Ishikawa (cell line): ENCODE measurements at regions not wholly inside any gene's neighbourhood (a gene's known extent, or its start where the extent isn't known, plus 50 kb on each side); places are given as distances from the start of the nearest gene placed in this dataset.

Experiments
- CEBPB ChIP-seq: IDR thresholded peaks from 2 replicates; pipeline ENCODE4 v1.6.1; 2012
- CREB1 ChIP-seq: IDR thresholded peaks from 2 replicates; pipeline ENCODE4 v1.6.1; 2012; ENCODE audit warnings: low read depth
- MAX ChIP-seq: IDR thresholded peaks from 2 replicates; pipeline ENCODE4 v1.6.1; 2012
- TAF1 ChIP-seq: IDR thresholded peaks from 2 replicates; pipeline ENCODE4 v1.6.1; 2012; ENCODE audit warnings: low read depth, mild to moderate bottlenecking
- TEAD4 ChIP-seq: IDR thresholded peaks from 2 replicates; pipeline ENCODE4 v1.6.1; 2012
- TF ChIP-seq, protein P1 (sequence below): IDR thresholded peaks from 2 replicates; pipeline ENCODE4 v1.6.1; 2012; ENCODE audit warnings: low read depth, mild to moderate bottlenecking

DNA sequence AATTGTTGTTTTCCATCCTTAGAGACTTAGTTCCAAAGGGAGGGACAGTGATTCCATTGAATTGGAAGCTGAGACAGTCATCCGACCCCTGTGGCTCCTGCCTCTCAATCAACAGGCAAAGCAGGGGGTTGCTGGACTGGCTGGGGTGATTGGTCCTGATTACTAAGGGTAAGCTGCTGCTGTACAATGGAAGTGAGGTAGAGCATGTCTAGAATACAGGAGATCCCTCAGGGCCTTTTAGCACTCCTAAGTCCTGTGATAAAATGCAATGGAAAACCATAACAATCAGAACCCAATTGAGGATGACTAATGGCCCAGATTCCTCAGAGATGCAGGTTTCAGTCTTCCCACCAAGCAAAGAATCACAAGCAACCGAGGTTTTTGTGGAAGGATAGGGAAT, 127.6 kb downstream of the AASDH start:
- TF ChIP-seq, protein P1, sequence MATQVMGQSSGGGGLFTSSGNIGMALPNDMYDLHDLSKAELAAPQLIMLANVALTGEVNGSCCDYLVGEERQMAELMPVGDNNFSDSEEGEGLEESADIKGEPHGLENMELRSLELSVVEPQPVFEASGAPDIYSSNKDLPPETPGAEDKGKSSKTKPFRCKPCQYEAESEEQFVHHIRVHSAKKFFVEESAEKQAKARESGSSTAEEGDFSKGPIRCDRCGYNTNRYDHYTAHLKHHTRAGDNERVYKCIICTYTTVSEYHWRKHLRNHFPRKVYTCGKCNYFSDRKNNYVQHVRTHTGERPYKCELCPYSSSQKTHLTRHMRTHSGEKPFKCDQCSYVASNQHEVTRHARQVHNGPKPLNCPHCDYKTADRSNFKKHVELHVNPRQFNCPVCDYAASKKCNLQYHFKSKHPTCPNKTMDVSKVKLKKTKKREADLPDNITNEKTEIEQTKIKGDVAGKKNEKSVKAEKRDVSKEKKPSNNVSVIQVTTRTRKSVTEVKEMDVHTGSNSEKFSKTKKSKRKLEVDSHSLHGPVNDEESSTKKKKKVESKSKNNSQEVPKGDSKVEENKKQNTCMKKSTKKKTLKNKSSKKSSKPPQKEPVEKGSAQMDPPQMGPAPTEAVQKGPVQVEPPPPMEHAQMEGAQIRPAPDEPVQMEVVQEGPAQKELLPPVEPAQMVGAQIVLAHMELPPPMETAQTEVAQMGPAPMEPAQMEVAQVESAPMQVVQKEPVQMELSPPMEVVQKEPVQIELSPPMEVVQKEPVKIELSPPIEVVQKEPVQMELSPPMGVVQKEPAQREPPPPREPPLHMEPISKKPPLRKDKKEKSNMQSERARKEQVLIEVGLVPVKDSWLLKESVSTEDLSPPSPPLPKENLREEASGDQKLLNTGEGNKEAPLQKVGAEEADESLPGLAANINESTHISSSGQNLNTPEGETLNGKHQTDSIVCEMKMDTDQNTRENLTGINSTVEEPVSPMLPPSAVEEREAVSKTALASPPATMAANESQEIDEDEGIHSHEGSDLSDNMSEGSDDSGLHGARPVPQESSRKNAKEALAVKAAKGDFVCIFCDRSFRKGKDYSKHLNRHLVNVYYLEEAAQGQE = no peak
- no peak for TF ChIP-seq MAX
- no peak for TF ChIP-seq CREB1
- no peak for TF ChIP-seq CEBPB
- no peak for TF ChIP-seq TEAD4
- no peak for TF ChIP-seq TAF1
